ENCODE measurements at regions not wholly inside any gene's neighbourhood (a gene's known extent, or its start where the extent isn't known, plus 50 kb on each side); places are given as distances from the start of the nearest gene placed in this dataset.

GRCh38 chr13:60986301-60986700, 429.3 kb downstream of the PCDH20 start:
- H3K4me3 ChIP-seq (ENCODE audit: low read depth, low read length) = no peak overlapping the region
- TF ChIP-seq CTCF (conservative IDR thresholded peaks at IDR 0.05; ENCODE audit: low read depth, low read length) = no peak
- no peak for DNase-seq (ENCODE audit: low read depth)

- no peak for TF ChIP-seq CTCF (conservative IDR thresholded peaks at IDR 0.05; ENCODE audit: low read depth, low read length)
- H3K4me3 ChIP-seq (ENCODE audit: low read depth, low read length) = no peak overlapping the region
- no peak for DNase-seq (ENCODE audit: low read depth)
Measured at GRCh38 chr13:60981407-60981806, 434.2 kb downstream of the PCDH20 start.

- no peak for TF ChIP-seq CTCF (conservative IDR thresholded peaks at IDR 0.05; ENCODE audit: low read depth, low read length)
- no peak overlapping the region for H3K4me3 ChIP-seq (ENCODE audit: low read depth, low read length)
- DNase-seq (ENCODE audit: low read depth) = no peak
Measured at GRCh38 chr13:60976367-60976766, 439.3 kb downstream of the PCDH20 start.

GRCh38 chr13:60974296-60974695, 441.4 kb downstream of the PCDH20 start:
- H3K4me3 ChIP-seq (ENCODE audit: low read depth, low read length) = no peak overlapping the region
- TF ChIP-seq CTCF (conservative IDR thresholded peaks at IDR 0.05; ENCODE audit: low read depth, low read length) = no peak
- DNase-seq (ENCODE audit: low read depth) = no peak

- H3K4me3 ChIP-seq (ENCODE audit: low read depth, low read length) = no peak overlapping the region
- no peak for DNase-seq (ENCODE audit: low read depth)
- TF ChIP-seq CTCF (conservative IDR thresholded peaks at IDR 0.05; ENCODE audit: low read depth, low read length) = no peak
Measured at GRCh38 chr13:60973529-60973928, 442.1 kb downstream of the PCDH20 start.

GRCh38 chr13:60970736-60971135, 444.9 kb downstream of the PCDH20 start:
- TF ChIP-seq CTCF (conservative IDR thresholded peaks at IDR 0.05; ENCODE audit: low read depth, low read length) = no peak
- no peak for DNase-seq (ENCODE audit: low read depth)
- no peak overlapping the region for H3K4me3 ChIP-seq (ENCODE audit: low read depth, low read length)

- no peak for TF ChIP-seq CTCF (conservative IDR thresholded peaks at IDR 0.05; ENCODE audit: low read depth, low read length)
- no peak overlapping the region for H3K4me3 ChIP-seq (ENCODE audit: low read depth, low read length)
- DNase-seq (ENCODE audit: low read depth) = no peak
Measured at GRCh38 chr13:60969656-60970055, 446.0 kb downstream of the PCDH20 start.
